ENCODE measurements at regions not wholly inside any gene's neighbourhood (a gene's known extent, or its start where the extent isn't known, plus 50 kb on each side); places are given as distances from the start of the nearest gene placed in this dataset.

GRCh38 chr5:133797167-133797566, 171.3 kb downstream of the C5orf15 start:
- no peak for TF ChIP-seq CTCF (IDR thresholded peaks at IDR 0.05)
- TF ChIP-seq POLR2A (IDR thresholded peaks at IDR 0.05) = no peak

All from right lobe of liver (tissue), 4 donors.